GM19035 (cell line): ENCODE measurements at regions not wholly inside any gene's neighbourhood (a gene's known extent, or its start where the extent isn't known, plus 50 kb on each side); places are given as distances from the start of the nearest gene placed in this dataset.

Experiments
- ATAC-seq: cut with Tn5 transposase; IDR thresholded peaks from one replicate; pipeline ENCODE4 v1.9.1; 2021; ENCODE audit not compliant: unreplicated experiment

- ATAC-seq = no peak
Measured at GRCh38 chr13:34764246-34764645, 177.8 kb upstream of the NBEA start.

- no peak for ATAC-seq
Measured at GRCh38 chr13:34765446-34766180, 176.5 kb upstream of the NBEA start.

GRCh38 chr13:34767778-34768177, 174.3 kb upstream of the NBEA start:
- ATAC-seq = no peak

- no peak for ATAC-seq
Measured at GRCh38 chr13:34772206-34772605, 169.9 kb upstream of the NBEA start.

GRCh38 chr13:34772881-34773280, 169.2 kb upstream of the NBEA start:
- ATAC-seq = no peak

GRCh38 chr13:34776390-34776981, 165.6 kb upstream of the NBEA start:
- ATAC-seq = no peak

GRCh38 chr13:34777089-34777913, 164.8 kb upstream of the NBEA start:
- ATAC-seq = no peak

GRCh38 chr13:34777914-34778303, 164.2 kb upstream of the NBEA start:
- no peak for ATAC-seq

GRCh38 chr13:34779171-34779570, 162.9 kb upstream of the NBEA start:
- no peak for ATAC-seq

- ATAC-seq = no peak
Measured at GRCh38 chr13:34793301-34793700, 148.8 kb upstream of the NBEA start.

GRCh38 chr13:34803756-34804155, 138.3 kb upstream of the NBEA start:
- no peak for ATAC-seq

GRCh38 chr13:34805347-34805746, 136.7 kb upstream of the NBEA start:
- ATAC-seq = no peak

GRCh38 chr13:34808649-34809048, 133.4 kb upstream of the NBEA start:
- no peak for ATAC-seq

GRCh38 chr13:34810996-34811395, 131.1 kb upstream of the NBEA start:
- no peak for ATAC-seq

GRCh38 chr13:34815526-34815925, 126.5 kb upstream of the NBEA start:
- ATAC-seq = no peak

- no peak for ATAC-seq
Measured at GRCh38 chr13:34816245-34816884, 125.7 kb upstream of the NBEA start.

- ATAC-seq = no peak
Measured at GRCh38 chr13:34816908-34817665, 125.0 kb upstream of the NBEA start.

GRCh38 chr13:34822650-34823049, 119.4 kb upstream of the NBEA start:
- no peak for ATAC-seq

- ATAC-seq = no peak
Measured at GRCh38 chr13:34826432-34826831, 115.6 kb upstream of the NBEA start.

- no peak for ATAC-seq
Measured at GRCh38 chr13:34833562-34834182, 108.4 kb upstream of the NBEA start.
